LHCN-M2 (cell line): ENCODE measurements at regions not wholly inside any gene's neighbourhood (a gene's known extent, or its start where the extent isn't known, plus 50 kb on each side); places are given as distances from the start of the nearest gene placed in this dataset.
A peak's percentile ranks its signal among the peaks of the same experiment; 100 is the strongest.
"Not testable (repeated sequence)": the region's sequence is repeated elsewhere in the genome, so short reads cannot be mapped to it uniquely, and the experiment has no call there.

Experiments
- DNase-seq: peaks from one replicate; pipeline ENCODE4 v3.0.0-alpha.2; 2012; ENCODE audit warnings: low read depth

DNA sequence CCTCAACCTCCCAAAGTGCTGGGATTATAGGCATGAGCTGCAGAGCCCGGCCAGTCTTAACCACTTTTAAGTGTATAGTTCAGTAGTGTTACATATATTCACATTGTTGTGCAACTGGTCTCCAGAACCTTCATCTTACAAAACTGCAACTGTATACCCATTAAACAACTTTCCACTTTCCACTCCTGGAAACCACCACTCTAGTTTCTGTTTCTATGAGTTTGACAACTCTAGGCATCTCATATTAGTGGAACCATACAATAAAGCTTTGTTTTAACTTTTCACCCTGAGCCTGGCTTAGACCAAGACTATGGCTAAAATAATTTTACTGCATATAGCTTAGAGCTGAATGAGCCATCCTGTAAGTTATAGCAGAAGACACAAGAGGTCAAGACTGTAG lies 108.0 kb upstream of the GOT2 start:
- DNase-seq, result no peak

DNA sequence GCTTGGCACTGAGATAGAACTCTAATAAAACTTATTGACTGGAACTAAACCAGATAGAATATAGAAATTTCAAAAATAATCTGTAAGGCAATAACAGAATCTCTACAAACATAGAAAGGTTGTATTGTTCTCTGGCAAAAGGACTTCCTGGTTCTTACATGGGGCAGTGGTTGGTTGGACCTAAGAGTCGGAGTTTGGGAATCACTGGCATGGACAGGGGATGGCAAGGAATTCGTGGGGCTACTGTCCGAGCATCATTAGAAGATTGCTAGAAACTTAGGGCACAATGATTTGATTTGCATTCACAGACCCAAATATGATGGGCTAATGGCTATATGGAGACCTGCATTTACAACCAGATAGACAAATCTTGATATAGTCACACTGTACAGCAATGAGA lies 103.8 kb upstream of the GOT2 start:
- DNase-seq, result no peak

DNA sequence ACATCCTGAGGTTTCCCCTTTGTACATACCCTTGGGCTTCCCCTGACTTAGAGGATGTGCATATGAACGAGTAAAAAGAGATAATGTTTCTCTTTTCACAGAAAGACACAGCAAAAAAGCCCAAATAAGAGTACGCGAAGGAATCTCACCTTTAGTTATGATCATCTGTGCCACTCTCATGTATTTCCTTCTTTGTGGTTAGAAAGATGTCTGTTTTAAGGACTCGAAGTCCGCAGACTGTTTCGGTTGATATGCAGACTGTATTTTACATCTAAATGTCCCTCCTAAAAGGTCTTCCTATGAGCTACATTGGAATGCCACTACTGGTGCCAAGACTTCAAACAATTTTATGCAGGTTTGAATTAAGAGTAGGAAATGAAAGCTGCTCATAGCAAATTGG lies 102.3 kb upstream of the GOT2 start:
- no peak for DNase-seq

DNA sequence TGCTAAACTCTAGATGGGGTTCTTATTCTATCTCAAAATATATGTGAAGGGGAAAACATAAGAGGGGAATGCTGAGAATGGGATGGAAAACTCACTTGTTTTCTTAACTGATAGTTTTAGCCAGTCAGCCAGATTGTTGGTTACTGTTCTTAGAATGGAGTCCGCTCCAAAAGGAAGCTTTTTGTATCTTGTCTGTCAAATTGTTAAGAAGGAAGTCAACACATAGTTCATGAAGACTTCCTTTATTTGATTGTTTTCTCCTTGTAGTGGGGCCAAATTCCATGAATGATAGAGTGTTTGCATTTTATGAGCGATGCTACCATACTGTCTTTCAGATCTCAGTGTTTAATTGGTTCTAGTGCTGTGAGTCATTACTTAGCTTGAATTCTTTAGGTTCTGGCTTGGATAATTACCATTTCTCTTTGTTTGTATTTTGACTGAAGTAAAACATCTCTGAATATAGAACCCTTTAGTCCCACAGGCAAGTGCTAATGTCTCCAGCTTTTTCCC lies 98.3 kb upstream of the GOT2 start:
- DNase-seq, result no peak

DNA sequence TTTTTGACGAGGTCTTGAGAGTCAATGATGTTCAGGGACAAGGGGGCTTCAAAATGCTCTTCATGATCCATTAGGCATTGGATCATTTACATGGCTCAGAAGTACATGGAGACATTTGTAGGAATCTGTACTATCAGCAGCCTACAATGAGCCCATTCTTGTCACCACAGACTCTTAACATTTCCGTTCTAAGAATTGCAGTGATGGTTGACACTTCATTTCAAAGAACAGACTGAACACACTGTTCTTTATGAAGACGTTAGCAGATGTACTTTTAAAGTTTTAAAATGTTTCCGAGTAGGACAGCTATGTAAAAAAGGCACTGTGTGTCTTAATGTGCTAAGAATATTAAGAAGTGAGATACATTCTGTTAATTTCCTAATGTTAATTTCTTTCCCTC lies 97.3 kb upstream of the GOT2 start:
- DNase-seq, result no peak

GRCh38 chr16:58828901-58829545 lies 94.9 kb upstream of the GOT2 start:
- no peak for DNase-seq

GRCh38 chr16:58824201-58824600 lies 90.1 kb upstream of the GOT2 start:
- DNase-seq, result no peak

DNA sequence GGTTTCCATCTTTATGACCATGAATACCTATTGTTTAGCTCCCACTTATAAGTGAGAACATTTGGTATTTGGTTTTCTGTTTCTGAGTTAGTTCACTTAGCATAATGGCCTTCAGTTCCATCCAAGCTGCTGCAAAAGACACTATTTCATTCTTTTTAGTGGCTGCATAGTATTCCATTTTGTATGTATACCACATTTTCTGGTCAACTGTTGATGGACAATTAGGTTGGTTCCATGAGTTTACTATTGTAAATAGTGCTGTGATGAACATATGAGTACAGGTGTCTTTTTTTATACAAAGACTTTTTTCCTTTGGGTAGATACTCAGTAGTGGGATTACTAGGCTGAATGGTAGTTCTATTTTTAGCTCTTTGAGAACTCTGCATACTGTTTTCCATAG lies 87.8 kb upstream of the GOT2 start:
- no peak for DNase-seq

- no peak for DNase-seq
Observed at GRCh38 chr16:58820411-58820810, 86.3 kb upstream of the GOT2 start.

- DNase-seq, result no peak
Observed at GRCh38 chr16:58815181-58815888, 81.2 kb upstream of the GOT2 start.

GRCh38 chr16:58814348-58814801 lies 80.3 kb upstream of the GOT2 start:
- peak; percentile 37 for DNase-seq

DNA sequence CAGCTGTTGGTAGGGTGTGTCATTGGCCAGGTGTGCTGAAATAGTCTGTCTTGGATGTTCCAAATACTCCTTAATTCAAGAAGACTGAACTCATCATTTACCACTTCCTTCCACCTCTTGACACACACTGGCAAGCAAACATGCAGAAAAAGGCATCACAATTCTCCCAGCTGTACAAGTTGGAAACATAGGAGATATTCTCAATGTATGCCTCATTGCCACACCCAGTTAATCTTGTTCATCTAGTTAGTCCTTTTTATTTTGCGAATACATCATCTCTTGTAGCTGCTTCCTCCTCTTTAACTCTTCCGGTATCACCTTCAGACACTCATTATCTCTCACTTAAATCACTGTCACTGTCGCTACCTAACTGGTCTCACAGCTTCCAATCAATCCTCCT lies 75.1 kb upstream of the GOT2 start:
- no peak for DNase-seq

DNA sequence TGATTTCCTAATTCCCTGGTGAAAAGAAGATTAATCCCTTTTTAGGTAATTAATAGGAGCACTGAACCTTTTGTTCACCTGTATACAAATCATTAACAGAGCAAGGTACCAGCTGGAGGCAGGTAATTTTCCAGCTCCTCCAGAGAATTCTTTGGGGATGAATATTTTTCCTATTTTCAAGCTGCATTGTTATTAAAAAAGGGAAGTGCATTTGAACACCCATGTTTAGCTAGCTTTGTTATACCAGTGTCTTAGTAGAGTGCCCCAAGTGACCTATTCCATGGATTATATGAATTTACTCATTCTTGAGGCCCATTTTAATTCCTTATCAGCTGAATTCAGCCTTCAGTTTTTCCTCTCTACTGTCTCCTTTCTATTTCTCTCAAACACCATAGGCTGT lies 73.2 kb upstream of the GOT2 start:
- DNase-seq, result no peak

DNA sequence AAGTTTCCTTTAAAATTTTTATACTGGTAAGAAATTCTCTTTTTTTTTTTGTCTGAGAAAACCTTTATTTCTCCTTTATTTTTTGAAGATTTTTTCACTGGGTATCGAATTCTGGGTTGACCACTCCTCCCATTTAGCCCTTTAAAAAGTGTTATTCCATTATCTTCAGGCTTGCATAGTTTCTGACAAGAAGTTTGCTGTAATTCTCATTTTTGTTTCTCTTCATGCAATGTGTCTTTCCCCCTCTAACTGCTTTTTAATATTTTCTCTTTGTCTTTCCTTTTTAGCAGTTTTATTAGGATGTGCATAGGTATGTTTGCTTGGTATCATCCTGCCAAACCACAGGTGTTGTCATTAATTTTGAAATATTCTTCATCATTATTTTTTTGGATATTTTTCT lies 67.7 kb upstream of the GOT2 start:
- DNase-seq, result no peak

DNA sequence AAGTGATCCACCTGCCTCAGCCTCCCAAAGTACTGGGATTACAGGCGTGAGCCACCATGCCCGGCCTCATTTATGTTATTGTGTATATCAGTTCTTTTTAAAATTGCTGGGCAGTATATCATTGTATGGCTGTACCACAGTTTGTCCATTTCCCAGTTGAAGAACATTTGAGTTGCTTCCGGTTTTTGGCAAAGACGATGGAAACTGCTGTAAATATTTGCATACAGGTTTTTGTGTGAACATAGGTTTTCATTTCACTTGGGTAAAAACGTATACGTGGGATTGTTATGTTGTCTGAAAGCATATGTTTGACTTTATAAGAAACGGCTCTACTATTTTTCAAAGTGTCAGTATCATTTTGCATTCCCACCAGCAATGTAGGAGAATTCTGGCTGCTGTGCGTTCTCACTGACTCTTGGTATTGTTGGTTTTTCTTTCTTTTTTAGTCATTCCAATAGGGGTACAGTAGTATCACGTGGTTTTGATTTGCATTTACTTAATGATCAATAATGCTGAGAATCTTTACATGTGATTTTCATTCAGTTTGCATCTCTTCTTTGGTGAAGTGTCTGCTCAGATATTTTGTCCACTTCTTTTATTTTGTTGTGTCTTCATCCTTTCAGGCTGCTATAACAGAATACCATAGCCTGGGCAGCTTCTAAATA lies 63.2 kb upstream of the GOT2 start:
- no peak for DNase-seq

GRCh38 chr16:58793366-58793765 lies 59.2 kb upstream of the GOT2 start:
- no peak for DNase-seq

- no peak for DNase-seq
Observed at GRCh38 chr16:58792188-58792587, 58.1 kb upstream of the GOT2 start.

DNA sequence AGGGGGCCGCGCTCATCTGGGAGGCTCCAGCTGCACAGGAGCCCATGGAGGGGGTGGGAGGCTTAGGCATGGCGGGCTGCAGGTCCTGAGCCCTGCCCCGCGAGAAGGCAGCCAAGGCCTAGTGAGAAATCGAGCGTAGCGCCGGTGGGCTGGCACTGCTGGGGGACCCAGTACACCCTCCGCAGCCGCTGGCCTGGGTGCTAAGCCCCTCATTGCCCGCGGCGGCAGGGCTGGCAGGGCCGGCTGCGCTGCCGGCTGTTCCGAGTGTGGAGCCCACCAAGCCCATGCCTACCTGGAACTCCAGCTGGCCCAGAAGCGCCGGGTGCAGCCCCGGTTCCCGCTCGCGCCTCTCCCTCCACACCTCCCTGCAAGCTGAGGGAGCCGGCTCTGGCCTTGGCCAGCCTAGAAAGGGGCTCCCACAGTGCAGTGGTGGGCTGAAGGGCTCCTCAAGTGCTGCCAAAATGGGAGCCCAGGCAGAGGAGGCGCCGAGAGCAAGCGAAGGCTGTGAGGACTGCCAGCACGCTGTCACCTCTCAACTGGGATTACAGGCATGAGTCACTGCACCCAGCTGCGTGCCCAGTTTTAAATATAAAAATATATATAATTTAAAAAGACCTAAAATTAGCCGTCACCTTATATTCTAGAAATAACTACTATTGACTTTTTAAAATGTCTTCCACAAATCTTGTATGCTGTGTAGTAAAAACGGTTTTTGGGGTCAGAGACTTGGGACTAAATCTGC lies 56.9 kb upstream of the GOT2 start:
- DNase-seq, result not testable (repeated sequence)

GRCh38 chr16:58789351-58789750 lies 55.2 kb upstream of the GOT2 start:
- DNase-seq, result no peak
